ENCODE measurements at regions not wholly inside any gene's neighbourhood (a gene's known extent, or its start where the extent isn't known, plus 50 kb on each side); places are given as distances from the start of the nearest gene placed in this dataset.

GRCh38 chr7:153400735-153401593 lies 641.4 kb downstream of the ACTR3B start:
- intact Hi-C loops (cut with micrococcal nuclease): no loop called here
- peaks cover 2% of the 10 kb centered on the region for H3K9me3 Mint-ChIP-seq
- ChIA-PET POLR2A (no interaction called here), CTCF (no interaction called here)
- ATAC-seq (no peak), DNase-seq (no peak)
- H3K36me3 Mint-ChIP-seq (ENCODE audit: low read depth): no peaks in the 10 kb centered on the region
- H3K27ac Mint-ChIP-seq: no peak overlapping the region
- TF ChIP-seq CTCF (IDR thresholded peaks at IDR 0.05): no peak
- H3K27me3 Mint-ChIP-seq: no peaks in the 10 kb centered on the region
- H3K4me3 Mint-ChIP-seq: no peak overlapping the region
- no peaks in the 10 kb centered on the region for H3K4me1 Mint-ChIP-seq (ENCODE audit: low read depth)

GRCh38 chr7:153401795-153402720 lies 642.5 kb downstream of the ACTR3B start:
- ATAC-seq (no peak), DNase-seq (no peak)
- ChIA-PET POLR2A (no interaction called here), CTCF (no interaction called here)
- H3K9me3 Mint-ChIP-seq: peaks cover 2% of the 10 kb centered on the region
- no peak for TF ChIP-seq CTCF (IDR thresholded peaks at IDR 0.05)
- no peaks in the 10 kb centered on the region for H3K27me3 Mint-ChIP-seq
- H3K36me3 Mint-ChIP-seq (ENCODE audit: low read depth): no peaks in the 10 kb centered on the region
- H3K4me3 Mint-ChIP-seq: no peak overlapping the region
- no peaks in the 10 kb centered on the region for H3K4me1 Mint-ChIP-seq (ENCODE audit: low read depth)
- intact Hi-C loops (cut with micrococcal nuclease): no loop called here
- H3K27ac Mint-ChIP-seq: no peak overlapping the region

- no peaks in the 10 kb centered on the region for H3K27me3 Mint-ChIP-seq
- DNase-seq (no peak), ATAC-seq (no peak)
- POLR2A ChIA-PET: no interaction called here
- no peaks in the 10 kb centered on the region for H3K36me3 Mint-ChIP-seq (ENCODE audit: low read depth)
- peaks cover 2% of the 10 kb centered on the region for H3K9me3 Mint-ChIP-seq
- H3K27ac Mint-ChIP-seq: no peak overlapping the region
- intact Hi-C loops (cut with micrococcal nuclease): no loop called here
- no peak for TF ChIP-seq CTCF (IDR thresholded peaks at IDR 0.05)
- H3K4me3 Mint-ChIP-seq: no peak overlapping the region
- CTCF ChIA-PET: no interaction called here
- no peaks in the 10 kb centered on the region for H3K4me1 Mint-ChIP-seq (ENCODE audit: low read depth)
Observed at GRCh38 chr7:153402721-153403541, 643.4 kb downstream of the ACTR3B start.

- Mint-ChIP-seq H3K4me3 (no peak overlapping the region), H3K27me3 (no peaks in the 10 kb centered on the region), H3K36me3 (ENCODE audit: low read depth) (no peaks in the 10 kb centered on the region), H3K9me3 (no peaks in the 10 kb centered on the region), H3K4me1 (ENCODE audit: low read depth) (no peaks in the 10 kb centered on the region), H3K27ac (no peak overlapping the region)
- ATAC-seq (no peak), DNase-seq (no peak)
- POLR2A ChIA-PET: no interaction called here
- no peak for TF ChIP-seq CTCF (IDR thresholded peaks at IDR 0.05)
- intact Hi-C loops (cut with micrococcal nuclease): no loop called here
- CTCF ChIA-PET: no interaction called here
Observed at GRCh38 chr7:153404124-153404523, 644.6 kb downstream of the ACTR3B start.

Data from activated CD8-positive, alpha-beta T cell treated with anti-CD3 and anti-CD28 coated beads for 36 hours (primary cell).